ENCODE measurements at regions not wholly inside any gene's neighbourhood (a gene's known extent, or its start where the extent isn't known, plus 50 kb on each side); places are given as distances from the start of the nearest gene placed in this dataset.

- no peak for FAIRE-seq
- Histone ChIP-seq H3K4me2 (ENCODE audit: control insufficient read depth, extremely low read depth, insufficient read depth, low read depth, low read length) (no peak overlapping the region), H3K27me3 (ENCODE audit: control insufficient read depth, extremely low read depth, insufficient read depth, low read length) (no peaks in the 10 kb centered on the region), H3K36me3 (ENCODE audit: control insufficient read depth in 2 of 2, extremely low read depth in 1 of 2, insufficient read depth in 2 of 2, low read length in 2 of 2) (no peaks in the 10 kb centered on the region), H3K79me2 (ENCODE audit: control insufficient read depth, insufficient read depth, low read length) (no peaks in the 10 kb centered on the region), H3K4me3 (ENCODE audit: control insufficient read depth in 2 of 3, extremely low read depth in 1 of 3, insufficient read depth in 2 of 3, low read depth in 1 of 3, low read length in 3 of 3) (no peak overlapping the region), H4K20me1 (ENCODE audit: control insufficient read depth, extremely low read depth, insufficient read depth, low read length) (no peaks in the 10 kb centered on the region), H3K9me3 (ENCODE audit: control insufficient read depth, low read depth, low read length) (no peaks in the 10 kb centered on the region), H3K9me1 (ENCODE audit: control insufficient read depth, extremely low read depth, insufficient read depth, low read length) (no peaks in the 10 kb centered on the region), H3K27ac (ENCODE audit: control insufficient read depth, insufficient read depth, low read length) (no peak overlapping the region), H3K4me1 (ENCODE audit: control insufficient read depth, extremely low read depth, insufficient read depth, low read length) (no peaks in the 10 kb centered on the region), H2AFZ (ENCODE audit: control insufficient read depth, low read length) (no peak overlapping the region), H3K9ac (ENCODE audit: control insufficient read depth, extremely low read depth, insufficient read depth, low read length) (no peak overlapping the region)
- no peak for DNase-seq (ENCODE audit: low read depth, low spot score)
- dilution Hi-C loops (cut with MboI; ENCODE audit: extremely low pct_ligation_motif_present, low sequenced_read_pairs), result no loop called here
- no peak for TF ChIP-seq EZH2 (IDR thresholded peaks at IDR 0.05; ENCODE audit: low read length)
- TF ChIP-seq, protein P1, sequence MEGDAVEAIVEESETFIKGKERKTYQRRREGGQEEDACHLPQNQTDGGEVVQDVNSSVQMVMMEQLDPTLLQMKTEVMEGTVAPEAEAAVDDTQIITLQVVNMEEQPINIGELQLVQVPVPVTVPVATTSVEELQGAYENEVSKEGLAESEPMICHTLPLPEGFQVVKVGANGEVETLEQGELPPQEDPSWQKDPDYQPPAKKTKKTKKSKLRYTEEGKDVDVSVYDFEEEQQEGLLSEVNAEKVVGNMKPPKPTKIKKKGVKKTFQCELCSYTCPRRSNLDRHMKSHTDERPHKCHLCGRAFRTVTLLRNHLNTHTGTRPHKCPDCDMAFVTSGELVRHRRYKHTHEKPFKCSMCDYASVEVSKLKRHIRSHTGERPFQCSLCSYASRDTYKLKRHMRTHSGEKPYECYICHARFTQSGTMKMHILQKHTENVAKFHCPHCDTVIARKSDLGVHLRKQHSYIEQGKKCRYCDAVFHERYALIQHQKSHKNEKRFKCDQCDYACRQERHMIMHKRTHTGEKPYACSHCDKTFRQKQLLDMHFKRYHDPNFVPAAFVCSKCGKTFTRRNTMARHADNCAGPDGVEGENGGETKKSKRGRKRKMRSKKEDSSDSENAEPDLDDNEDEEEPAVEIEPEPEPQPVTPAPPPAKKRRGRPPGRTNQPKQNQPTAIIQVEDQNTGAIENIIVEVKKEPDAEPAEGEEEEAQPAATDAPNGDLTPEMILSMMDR (optimal IDR thresholded peaks at IDR 0.05 in 1 of 3, IDR thresholded peaks at IDR 0.05 in 1 of 3, conservative IDR thresholded peaks at IDR 0.05 in 1 of 3; ENCODE audit: extremely low read depth in 1 of 3, insufficient read depth in 2 of 3, low read length in 3 of 3), result no peak
These were observed 1156.8 kb upstream of the C9orf72 start for GRCh38 chr9:28730111-28730510.

- Histone ChIP-seq H3K79me2 (ENCODE audit: control insufficient read depth, insufficient read depth, low read length) (no peaks in the 10 kb centered on the region), H2AFZ (ENCODE audit: control insufficient read depth, low read length) (peak overlapping the region; percentile 92)
- peak; percentile 89 for FAIRE-seq
These were observed 1162.6 kb upstream of the C9orf72 start for GRCh38 chr9:28735738-28736342.

More at GRCh38 chr9:28735738-28736342, 1162.6 kb upstream of the C9orf72 start:
- H3K27ac ChIP-seq (ENCODE audit: control insufficient read depth, insufficient read depth, low read length), result no peak overlapping the region
- H3K4me1 ChIP-seq (ENCODE audit: control insufficient read depth, extremely low read depth, insufficient read depth, low read length), result peaks cover 6% of the 10 kb centered on the region
- no peak overlapping the region for H3K9ac ChIP-seq (ENCODE audit: control insufficient read depth, extremely low read depth, insufficient read depth, low read length)
- no peak overlapping the region for H3K4me3 ChIP-seq (ENCODE audit: control insufficient read depth in 2 of 3, extremely low read depth in 1 of 3, insufficient read depth in 2 of 3, low read depth in 1 of 3, low read length in 3 of 3)
- H4K20me1 ChIP-seq (ENCODE audit: control insufficient read depth, extremely low read depth, insufficient read depth, low read length), result no peaks in the 10 kb centered on the region
- H3K9me3 ChIP-seq (ENCODE audit: control insufficient read depth, low read depth, low read length), result no peaks in the 10 kb centered on the region
- TF ChIP-seq EZH2 (IDR thresholded peaks at IDR 0.05; ENCODE audit: low read length), result no peak
- TF ChIP-seq, protein P1 (optimal IDR thresholded peaks at IDR 0.05 in 1 of 3, IDR thresholded peaks at IDR 0.05 in 1 of 3, conservative IDR thresholded peaks at IDR 0.05 in 1 of 3; ENCODE audit: extremely low read depth in 1 of 3, insufficient read depth in 2 of 3, low read length in 3 of 3), result no peak
- DNase-seq (ENCODE audit: low read depth, low spot score), result no peak
- no peaks in the 10 kb centered on the region for H3K9me1 ChIP-seq (ENCODE audit: control insufficient read depth, extremely low read depth, insufficient read depth, low read length)
- dilution Hi-C loops (cut with MboI; ENCODE audit: extremely low pct_ligation_motif_present, low sequenced_read_pairs), result no loop called here
- no peaks in the 10 kb centered on the region for H3K27me3 ChIP-seq (ENCODE audit: control insufficient read depth, extremely low read depth, insufficient read depth, low read length)
- no peaks in the 10 kb centered on the region for H3K36me3 ChIP-seq (ENCODE audit: control insufficient read depth in 2 of 2, extremely low read depth in 1 of 2, insufficient read depth in 2 of 2, low read length in 2 of 2)
- H3K4me2 ChIP-seq (ENCODE audit: control insufficient read depth, extremely low read depth, insufficient read depth, low read depth, low read length), result peak overlapping the region; percentile 29

All from keratinocyte (primary cell).